ENCODE measurements at regions not wholly inside any gene's neighbourhood (a gene's known extent, or its start where the extent isn't known, plus 50 kb on each side); places are given as distances from the start of the nearest gene placed in this dataset.
A peak's percentile ranks its signal among the peaks of the same experiment; 100 is the strongest.

DNA sequence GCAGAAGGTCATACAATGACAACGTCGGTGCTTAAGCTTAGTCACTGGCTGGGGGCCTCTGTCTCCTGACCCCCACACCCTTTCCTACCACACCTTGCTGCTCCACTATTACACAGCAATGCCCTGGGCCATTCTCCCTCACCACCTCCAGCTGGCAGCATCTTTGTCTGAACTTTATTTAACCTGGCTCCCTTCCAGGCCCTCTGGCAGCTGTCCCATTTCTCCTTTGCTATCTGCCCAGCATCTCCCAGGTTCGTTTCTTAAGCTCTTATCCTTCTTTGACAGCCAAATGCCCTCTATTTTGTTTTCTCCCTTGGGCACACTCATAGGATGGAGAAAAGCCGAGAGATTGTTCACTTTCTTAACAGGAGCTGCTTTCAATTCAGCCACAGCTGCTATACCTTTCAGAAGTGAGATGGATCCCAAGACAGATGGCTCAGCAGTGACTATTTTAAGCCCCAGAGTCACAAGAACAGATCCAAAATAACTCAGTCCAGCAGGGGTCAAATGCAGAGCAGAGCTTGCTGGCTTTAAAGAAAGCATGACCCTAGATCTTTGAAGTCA lies 1277.1 kb upstream of the AUTS2 start:
- ATAC-seq (no peak), DNase-seq (peak in 2 of 4 donors; percentile 11 to 17)
- Histone ChIP-seq H3K4me3 (no peak overlapping the region), H3K27me3 (no peaks in the 10 kb centered on the region), H3K27ac (no peak overlapping the region), H3K9me3 (peaks cover 0 to 6% of the 10 kb centered on the region in 2 donors), H3K4me1 (no peaks in the 10 kb centered on the region), H3K36me3 (no peaks in the 10 kb centered on the region)
- TF ChIP-seq, protein P1, sequence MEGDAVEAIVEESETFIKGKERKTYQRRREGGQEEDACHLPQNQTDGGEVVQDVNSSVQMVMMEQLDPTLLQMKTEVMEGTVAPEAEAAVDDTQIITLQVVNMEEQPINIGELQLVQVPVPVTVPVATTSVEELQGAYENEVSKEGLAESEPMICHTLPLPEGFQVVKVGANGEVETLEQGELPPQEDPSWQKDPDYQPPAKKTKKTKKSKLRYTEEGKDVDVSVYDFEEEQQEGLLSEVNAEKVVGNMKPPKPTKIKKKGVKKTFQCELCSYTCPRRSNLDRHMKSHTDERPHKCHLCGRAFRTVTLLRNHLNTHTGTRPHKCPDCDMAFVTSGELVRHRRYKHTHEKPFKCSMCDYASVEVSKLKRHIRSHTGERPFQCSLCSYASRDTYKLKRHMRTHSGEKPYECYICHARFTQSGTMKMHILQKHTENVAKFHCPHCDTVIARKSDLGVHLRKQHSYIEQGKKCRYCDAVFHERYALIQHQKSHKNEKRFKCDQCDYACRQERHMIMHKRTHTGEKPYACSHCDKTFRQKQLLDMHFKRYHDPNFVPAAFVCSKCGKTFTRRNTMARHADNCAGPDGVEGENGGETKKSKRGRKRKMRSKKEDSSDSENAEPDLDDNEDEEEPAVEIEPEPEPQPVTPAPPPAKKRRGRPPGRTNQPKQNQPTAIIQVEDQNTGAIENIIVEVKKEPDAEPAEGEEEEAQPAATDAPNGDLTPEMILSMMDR (IDR thresholded peaks at IDR 0.05) = no peak
- intact Hi-C loops (cut with DNase I) = no loop called here

DNA sequence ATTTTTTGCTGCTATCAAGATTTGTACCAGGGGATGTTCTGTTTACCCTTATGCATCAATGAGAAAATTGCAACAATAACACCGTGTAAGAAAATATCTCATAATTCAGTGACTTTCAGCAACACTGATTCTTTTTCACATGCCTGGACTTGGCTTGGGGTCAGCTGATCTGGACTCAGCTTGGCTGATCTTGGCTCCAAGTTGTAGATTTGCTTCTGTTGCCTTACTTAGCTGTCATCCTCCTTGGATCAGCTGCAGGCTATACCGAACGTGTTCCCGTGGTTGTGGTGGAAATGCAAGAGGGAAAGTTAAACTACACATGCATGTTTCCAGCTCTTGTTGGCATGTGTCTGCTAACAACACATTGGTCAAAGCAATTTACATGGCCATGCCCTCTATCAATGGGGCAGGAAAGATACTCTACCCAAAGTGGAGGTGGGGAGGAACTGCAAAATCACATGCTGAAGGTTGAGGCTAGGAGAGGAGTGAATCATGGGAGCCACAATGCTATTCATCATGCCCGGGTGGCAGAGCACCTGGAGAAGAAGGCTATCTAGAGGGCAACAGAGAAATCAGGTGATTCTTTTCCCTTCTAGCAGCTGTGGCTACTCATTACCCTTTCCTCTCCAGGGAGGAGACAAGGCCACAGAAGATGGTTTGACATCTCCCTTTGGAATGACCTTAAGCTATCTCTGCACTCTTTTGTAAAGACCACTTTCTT lies 1276.3 kb upstream of the AUTS2 start:
- no peak overlapping the region for H3K27ac ChIP-seq
- peaks cover 0 to 6% of the 10 kb centered on the region in 2 donors for H3K9me3 ChIP-seq
- DNase-seq (peak in 2 of 4 donors; percentile 8 to 20), ATAC-seq (no peak)
- H3K36me3 ChIP-seq = no peaks in the 10 kb centered on the region
- TF ChIP-seq, protein P1 (IDR thresholded peaks at IDR 0.05) = no peak
- intact Hi-C loops (cut with DNase I) = no loop called here
- no peaks in the 10 kb centered on the region for H3K27me3 ChIP-seq
- no peaks in the 10 kb centered on the region for H3K4me1 ChIP-seq
- no peak overlapping the region for H3K4me3 ChIP-seq

DNA sequence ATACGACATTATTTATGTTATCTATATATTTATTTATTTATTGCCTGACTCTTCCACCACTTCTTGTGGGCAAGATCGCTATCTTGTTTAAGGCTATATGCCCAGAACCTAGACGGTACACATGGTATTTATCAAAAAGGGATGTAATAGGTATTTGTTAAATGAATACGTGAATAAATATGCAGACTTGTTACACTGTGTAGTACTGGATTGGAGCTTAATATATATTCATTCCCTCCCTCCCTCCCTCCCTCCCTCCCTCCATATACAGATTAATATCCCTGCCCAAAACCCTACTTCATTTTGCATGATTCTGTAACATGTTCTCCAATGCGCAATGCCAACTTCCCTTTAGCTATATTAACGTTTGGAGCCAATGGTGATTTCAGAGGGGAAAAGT lies 1273.7 kb upstream of the AUTS2 start:
- DNase-seq (no peak), ATAC-seq (no peak)
- intact Hi-C loops (cut with DNase I) = no loop called here
- Histone ChIP-seq H3K27ac (no peak overlapping the region), H3K4me3 (no peak overlapping the region), H3K27me3 (no peaks in the 10 kb centered on the region), H3K36me3 (no peaks in the 10 kb centered on the region), H3K4me1 (no peaks in the 10 kb centered on the region), H3K9me3 (peaks cover 0 to 16% of the 10 kb centered on the region in 2 donors)
- TF ChIP-seq, protein P1 (IDR thresholded peaks at IDR 0.05) = no peak

DNA sequence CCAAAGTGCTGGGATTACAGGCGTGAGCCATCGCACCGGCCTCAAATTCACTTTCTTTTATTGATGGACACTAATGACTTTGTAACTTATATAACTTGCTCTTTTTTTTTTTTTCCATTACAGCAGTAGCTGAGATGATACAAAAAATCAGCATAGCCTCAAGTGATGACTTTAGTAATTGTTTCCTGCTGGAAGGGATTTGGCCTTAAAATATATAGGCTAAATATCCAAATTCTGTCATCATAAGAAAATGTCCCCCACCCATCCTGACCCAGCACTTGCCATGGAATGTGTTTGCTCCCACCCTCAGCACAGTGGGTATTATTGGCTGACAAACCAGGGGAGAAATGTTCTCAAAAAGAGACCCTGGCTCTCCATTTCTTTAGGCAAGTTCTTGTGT lies 1264.1 kb upstream of the AUTS2 start:
- H3K4me3 ChIP-seq = no peak overlapping the region
- H3K36me3 ChIP-seq = no peaks in the 10 kb centered on the region
- H3K27me3 ChIP-seq = no peaks in the 10 kb centered on the region
- DNase-seq (no peak), ATAC-seq (no peak)
- H3K4me1 ChIP-seq = no peaks in the 10 kb centered on the region
- no peak overlapping the region for H3K27ac ChIP-seq
- H3K9me3 ChIP-seq = peaks cover 0 to 46% of the 10 kb centered on the region in 2 donors
- TF ChIP-seq, protein P1 (IDR thresholded peaks at IDR 0.05) = no peak
- intact Hi-C loops (cut with DNase I) = no loop called here

DNA sequence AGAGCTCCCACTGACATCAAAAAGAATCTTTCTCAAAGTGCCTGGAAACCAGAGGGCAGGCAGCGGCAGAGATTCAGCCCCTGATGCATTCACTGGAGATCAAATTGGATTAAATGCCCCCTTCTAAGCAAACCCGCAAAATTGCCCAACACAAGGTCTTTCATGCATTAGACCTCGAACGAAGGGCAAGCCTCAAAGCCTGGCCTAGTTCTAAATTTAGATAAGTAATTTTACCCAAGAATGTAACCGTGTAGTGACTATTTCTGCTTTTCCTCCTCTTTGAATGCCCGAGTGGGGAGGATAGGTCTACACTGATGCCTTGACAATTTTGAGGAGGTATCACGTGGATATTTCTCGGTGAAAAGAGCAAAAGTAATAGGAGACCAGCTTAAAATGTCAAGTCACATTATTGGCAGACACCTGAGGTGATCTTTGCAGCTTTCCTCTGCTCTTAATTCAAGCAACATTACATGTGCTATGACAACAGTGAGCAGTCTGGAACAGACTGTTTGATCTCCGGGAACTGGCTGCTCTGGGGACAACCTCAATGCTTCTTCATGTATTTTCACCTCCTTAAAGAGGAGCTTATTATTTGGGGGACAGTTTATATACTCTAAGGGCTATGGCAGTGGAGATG lies 1263.5 kb upstream of the AUTS2 start:
- TF ChIP-seq, protein P1 (IDR thresholded peaks at IDR 0.05) = no peak
- Histone ChIP-seq H3K4me1 (no peaks in the 10 kb centered on the region), H3K4me3 (no peak overlapping the region), H3K36me3 (no peaks in the 10 kb centered on the region), H3K27me3 (no peaks in the 10 kb centered on the region), H3K27ac (no peak overlapping the region), H3K9me3 (peaks cover 0 to 43% of the 10 kb centered on the region in 2 donors)
- no peak for ATAC-seq
- DNase-seq = no peak
- intact Hi-C loops (cut with DNase I) = no loop called here
